Naive thymus-derived CD4-positive, alpha-beta T cell (primary cell): ENCODE measurements at regions not wholly inside any gene's neighbourhood (a gene's known extent, or its start where the extent isn't known, plus 50 kb on each side); places are given as distances from the start of the nearest gene placed in this dataset.

Experiments used
- ATAC-seq: fragments of 150-1000 bp; cut with Tn5 transposase; 2 replicates; pipeline ENCODE4 v1.10.0; 2021; ENCODE audit warnings: mild to moderate bottlenecking, moderate library complexity
- CTCF ChIA-PET: fragments of 350-600 bp; sonication (Branson Sonifier 250); formaldehyde crosslinking; loops from one replicate; lab custom pipeline; 2021; ENCODE audit warnings: antibody characterized with exemption; lab: Charles Lee
- POLR2A ChIA-PET: fragments of 350-600 bp; sonication (Branson Sonifier 250); formaldehyde crosslinking; loops from one replicate; lab custom pipeline; 2021; ENCODE audit warnings: antibody characterized with exemption, inconsistent platforms; lab: Charles Lee
- DNase-seq, 9 donors: peaks; one replicate each; pipeline versions ENCODE4 v3.0.0 to v3.0.0-alpha.2; 2020 to 2022; ENCODE audit warnings: mixed read lengths in 1 of 9
- H3K27ac ChIP-seq: one replicate; pipeline ENCODE4 v1.7.0; 2013; ENCODE audit warnings: mild to moderate bottlenecking, low read depth, low read length, moderate library complexity
- H3K27me3 ChIP-seq, 2 donors: one replicate each; pipeline ENCODE4 v1.7.0; 2013; ENCODE audit warnings: low read length in 2 of 2, mild to moderate bottlenecking in 2 of 2, moderate library complexity in 2 of 2; ENCODE audit not compliant: control insufficient read depth in 2 of 2, insufficient read depth in 2 of 2
- H3K36me3 ChIP-seq, 3 experiments: 1 replicate in 2 of 3; 2 replicates in 1 of 3; pipeline ENCODE4 v1.7.0; 2013; ENCODE audit warnings: low read length in 3 of 3, mild to moderate bottlenecking in 3 of 3, moderate library complexity in 1 of 3; ENCODE audit not compliant: insufficient read depth in 3 of 3, control insufficient read depth in 2 of 3
- H3K4me1 ChIP-seq, 2 donors: one replicate each; pipeline ENCODE4 v1.7.0; 2013; ENCODE audit warnings: low read length in 2 of 2, mild to moderate bottlenecking in 2 of 2, moderate library complexity in 1 of 2; ENCODE audit not compliant: control insufficient read depth in 2 of 2, insufficient read depth in 2 of 2
- H3K4me3 ChIP-seq: 2 replicates; pipeline ENCODE4 v1.7.0; 2013; ENCODE audit warnings: mild to moderate bottlenecking, low read length
- H3K9me3 ChIP-seq, 3 experiments: 1 replicate in 2 of 3; 2 replicates in 1 of 3; pipeline ENCODE4 v1.7.0; 2013; ENCODE audit warnings: low read length in 3 of 3; ENCODE audit not compliant: control insufficient read depth in 2 of 3
- H3K27ac Mint-ChIP-seq, 9 donors: one replicate each; pipeline ENCODE4 v1.8.0; 2020 to 2022; ENCODE audit warnings: mixed read lengths in 9 of 9, mild to moderate bottlenecking in 8 of 9, moderate library complexity in 5 of 9, inconsistent platforms in 2 of 9
- H3K27me3 Mint-ChIP-seq, 5 donors: one replicate each; pipeline ENCODE4 v1.8.0; 2021 to 2022; ENCODE audit warnings: mixed read lengths in 5 of 5, mild to moderate bottlenecking in 1 of 5
- H3K36me3 Mint-ChIP-seq, 5 donors: one replicate each; pipeline ENCODE4 v1.8.0; 2020 to 2022; ENCODE audit warnings: mixed read lengths in 5 of 5, mild to moderate bottlenecking in 3 of 5, inconsistent platforms in 1 of 5
- H3K4me1 Mint-ChIP-seq, 7 donors: one replicate each; pipeline ENCODE4 v1.8.0; 2020 to 2022; ENCODE audit warnings: mixed read lengths in 7 of 7, mild to moderate bottlenecking in 3 of 7, inconsistent platforms in 1 of 7
- H3K4me3 Mint-ChIP-seq, 10 donors: one replicate each; pipeline ENCODE4 v1.8.0; 2020 to 2022; ENCODE audit warnings: mild to moderate bottlenecking in 10 of 10, mixed read lengths in 10 of 10, moderate library complexity in 6 of 10, inconsistent platforms in 2 of 10
- H3K9me3 Mint-ChIP-seq, 11 donors: one replicate each; pipeline ENCODE4 v1.8.0; 2020 to 2022; ENCODE audit warnings: mixed read lengths in 11 of 11, mild to moderate bottlenecking in 4 of 11, inconsistent platforms in 1 of 11, moderate library complexity in 1 of 11
- intact Hi-C, 2 donors: fragments of 100-400 bp; cut with micrococcal nuclease; formaldehyde crosslinking; loops; one replicate each; pipeline ENCODE4 v1.15.1; 2023

GRCh38 chr12:4027412-4027811, 154.2 kb upstream of the PARP11 start:
- intact Hi-C loops, result no loop called here
- DNase-seq, result peak in 8 of 9 donors; percentile 64 to 76 (median 69)
- ChIA-PET POLR2A (interaction anchor here (1.0 to 3.3 kb wide), 9 partner anchors 37 to 249 kb away, joined by 3 to 14 read pairs (median 8); partner anchors contain the start of gene PARP11), CTCF (interaction anchor here (1.1 to 1.9 kb wide), 4 partner anchors 10 to 249 kb away, joined by 4 to 11 read pairs (median 6); no protein-coding TSS in a partner anchor)
- Mint-ChIP-seq H3K27me3 (peaks cover 0 to 7% (median 0%) of the 10 kb centered on the region in 5 donors), H3K27ac (peak overlapping the region; percentile 70 to 99 (median 93)), H3K36me3 (peaks cover 0 to 1% (median 0%) of the 10 kb centered on the region in 5 donors), H3K4me1 (peaks cover 26 to 66% (median 59%) of the 10 kb centered on the region in 7 donors), H3K4me3 (peak overlapping the region; percentile 74 to 90 (median 83)), H3K9me3 (no peaks in the 10 kb centered on the region)
- Histone ChIP-seq H3K4me3 (peak overlapping the region; percentile 63), H3K27ac (peak overlapping the region; percentile 68), H3K27me3 (no peaks in the 10 kb centered on the region), H3K36me3 (no peaks in the 10 kb centered on the region), H3K9me3 (no peaks in the 10 kb centered on the region), H3K4me1 (peaks cover 13 to 36% of the 10 kb centered on the region in 2 donors)
- peak; percentile 68 for ATAC-seq

DNA sequence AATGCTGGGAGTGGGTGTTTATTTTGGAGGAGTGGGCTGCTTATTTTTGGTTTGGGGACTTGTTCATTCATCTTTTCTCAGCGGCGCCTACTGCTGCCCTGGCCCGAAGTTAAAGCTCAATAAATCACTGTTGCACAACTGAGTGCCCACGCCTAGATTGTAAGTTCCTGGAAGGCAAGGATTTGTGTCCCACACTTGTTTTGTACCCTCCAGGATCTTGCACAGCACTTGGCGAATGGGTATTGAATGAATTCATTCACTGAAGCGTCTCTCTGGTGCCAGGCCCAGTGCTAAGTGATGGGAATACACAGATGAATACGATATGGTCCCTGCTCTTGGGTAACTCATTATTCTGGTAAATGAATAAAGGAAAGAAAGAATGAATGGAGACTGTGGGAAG, 153.3 kb upstream of the PARP11 start:
- Mint-ChIP-seq H3K36me3 (peaks cover 0 to 1% (median 0%) of the 10 kb centered on the region in 5 donors), H3K27me3 (no peaks in the 10 kb centered on the region), H3K27ac (peak overlapping the region in 8 of 9 donors; percentile 17 to 99 (median 84)), H3K9me3 (no peaks in the 10 kb centered on the region), H3K4me3 (peak overlapping the region in 4 of 10 donors; percentile 29 to 90 (median 86)), H3K4me1 (peaks cover 21 to 57% (median 50%) of the 10 kb centered on the region in 7 donors)
- POLR2A ChIA-PET, result interaction anchor here (0.6 to 3.3 kb wide), 4 partner anchors 16 to 53 kb away, joined by 4 to 11 read pairs (median 9); no protein-coding TSS in a partner anchor
- Histone ChIP-seq H3K36me3 (no peaks in the 10 kb centered on the region), H3K4me3 (no peak overlapping the region), H3K27me3 (no peaks in the 10 kb centered on the region), H3K27ac (no peak overlapping the region), H3K9me3 (no peaks in the 10 kb centered on the region), H3K4me1 (peaks cover 13 to 31% of the 10 kb centered on the region in 2 donors)
- no peak for ATAC-seq
- CTCF ChIA-PET, result interaction anchor here (1.1 kb wide), 1 partner anchor 64 kb away, joined by 4 read pairs; no protein-coding TSS in a partner anchor
- no peak for DNase-seq
- intact Hi-C loops, result no loop called here

GRCh38 chr12:4026020-4026358, 152.8 kb upstream of the PARP11 start:
- Histone ChIP-seq H3K4me3 (no peak overlapping the region), H3K4me1 (peaks cover 13 to 30% of the 10 kb centered on the region in 2 donors), H3K27me3 (no peaks in the 10 kb centered on the region), H3K9me3 (no peaks in the 10 kb centered on the region), H3K27ac (no peak overlapping the region), H3K36me3 (no peaks in the 10 kb centered on the region)
- Mint-ChIP-seq H3K4me3 (peak overlapping the region in 1 of 10 donors; percentile 90), H3K27ac (peak overlapping the region in 7 of 9 donors; percentile 17 to 99 (median 88)), H3K9me3 (no peaks in the 10 kb centered on the region), H3K4me1 (peaks cover 21 to 57% (median 50%) of the 10 kb centered on the region in 7 donors), H3K36me3 (peaks cover 0 to 1% (median 0%) of the 10 kb centered on the region in 5 donors), H3K27me3 (no peaks in the 10 kb centered on the region)
- ChIA-PET CTCF (no interaction called here), POLR2A (interaction anchor here (0.6 to 3.3 kb wide), 3 partner anchors 11 to 53 kb away, joined by 4 to 10 read pairs (median 4); no protein-coding TSS in a partner anchor)
- intact Hi-C loops, result no loop called here
- DNase-seq, result no peak
- ATAC-seq, result no peak

DNA sequence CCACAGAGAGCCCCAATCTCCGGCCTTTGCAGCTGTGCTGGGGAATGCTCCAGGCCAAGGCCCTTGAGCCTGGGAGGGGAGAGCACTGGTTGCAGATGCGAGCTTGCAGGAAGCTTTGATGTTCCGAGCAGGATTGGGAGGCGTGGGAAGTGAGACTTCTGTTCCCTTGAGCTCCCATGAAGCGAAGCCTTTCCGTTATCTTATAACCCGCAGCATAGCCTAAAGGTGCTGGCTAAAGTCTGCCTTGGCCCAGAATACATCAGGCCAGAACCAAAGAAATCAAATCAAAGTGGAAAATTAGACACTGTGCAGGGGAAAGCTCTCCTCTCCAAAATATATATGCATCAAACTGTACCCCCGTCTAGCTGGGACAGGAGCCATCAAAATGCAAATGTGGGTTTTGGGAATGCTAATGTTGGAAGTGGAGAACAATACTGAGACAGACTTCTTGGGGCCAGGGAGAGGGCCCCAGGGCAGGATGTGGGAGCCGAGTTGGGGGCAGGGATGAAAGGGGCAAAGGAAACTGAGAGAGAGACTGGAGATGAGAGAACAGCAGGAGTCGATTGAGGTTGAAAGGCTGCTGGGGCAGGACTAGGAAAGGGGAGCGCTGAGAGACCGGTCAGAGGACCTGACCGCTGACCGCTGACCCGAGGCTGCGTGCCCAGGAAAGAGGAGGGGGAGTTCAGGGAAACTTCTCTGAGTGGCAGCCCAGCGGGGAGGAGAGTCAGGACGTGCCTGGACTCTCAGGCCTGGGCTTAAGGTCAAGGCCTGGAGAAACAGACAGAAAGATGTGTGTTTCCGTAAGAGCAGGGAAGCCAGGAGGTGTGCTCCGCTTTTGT, 152.2 kb upstream of the PARP11 start:
- no peaks in the 10 kb centered on the region for H3K27me3 ChIP-seq
- H3K4me1 Mint-ChIP-seq, result peaks cover 18 to 52% (median 46%) of the 10 kb centered on the region in 7 donors
- peak overlapping the region in 6 of 10 donors; percentile 21 to 74 (median 45) for H3K4me3 Mint-ChIP-seq
- peaks cover 13 to 25% of the 10 kb centered on the region in 2 donors for H3K4me1 ChIP-seq
- no peaks in the 10 kb centered on the region for H3K27me3 Mint-ChIP-seq
- intact Hi-C loops, result no loop called here
- ATAC-seq, result no peak
- CTCF ChIA-PET, result no interaction called here
- no peaks in the 10 kb centered on the region for H3K36me3 ChIP-seq
- no peak for DNase-seq
- no peaks in the 10 kb centered on the region for H3K9me3 Mint-ChIP-seq
- H3K4me3 ChIP-seq, result no peak overlapping the region
- peaks cover 0 to 1% (median 0%) of the 10 kb centered on the region in 5 donors for H3K36me3 Mint-ChIP-seq
- peak overlapping the region in 8 of 9 donors; percentile 2 to 96 (median 86) for H3K27ac Mint-ChIP-seq
- POLR2A ChIA-PET, result interaction anchor here (0.6 to 3.3 kb wide), 3 partner anchors 12 to 52 kb away, joined by 4 to 10 read pairs (median 4); no protein-coding TSS in a partner anchor
- H3K9me3 ChIP-seq, result no peaks in the 10 kb centered on the region
- no peak overlapping the region for H3K27ac ChIP-seq

DNA sequence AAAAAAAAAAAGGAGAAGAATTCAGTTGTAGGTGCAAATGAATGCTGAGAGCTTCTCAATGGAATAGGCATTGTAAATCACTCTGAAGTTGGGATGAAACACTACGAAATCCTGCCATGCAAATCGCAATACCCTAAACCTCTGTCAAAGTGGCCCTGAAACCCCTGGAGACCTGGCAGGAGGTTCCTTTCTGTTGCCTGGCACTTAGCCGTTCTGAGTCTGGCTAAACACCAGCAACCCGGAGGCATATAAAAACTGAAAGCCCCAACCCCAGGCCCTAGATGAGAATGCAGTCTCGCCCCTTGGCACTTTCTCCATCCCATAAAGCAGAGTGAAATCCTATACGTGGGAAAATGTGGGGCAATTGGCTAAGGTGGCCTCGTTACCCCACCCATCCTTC, 151.5 kb upstream of the PARP11 start:
- Histone ChIP-seq H3K4me1 (peaks cover 13 to 23% of the 10 kb centered on the region in 2 donors), H3K4me3 (no peak overlapping the region), H3K27me3 (no peaks in the 10 kb centered on the region), H3K36me3 (no peaks in the 10 kb centered on the region), H3K27ac (no peak overlapping the region), H3K9me3 (no peaks in the 10 kb centered on the region)
- Mint-ChIP-seq H3K9me3 (no peaks in the 10 kb centered on the region), H3K4me3 (no peak overlapping the region), H3K27me3 (no peaks in the 10 kb centered on the region), H3K27ac (peak overlapping the region in 1 of 9 donors; percentile 92), H3K36me3 (peaks cover 0 to 1% (median 0%) of the 10 kb centered on the region in 5 donors), H3K4me1 (peaks cover 15 to 45% (median 39%) of the 10 kb centered on the region in 7 donors)
- ChIA-PET CTCF (no interaction called here), POLR2A (interaction anchor here (1.5 kb wide), 1 partner anchor 13 kb away, joined by 4 read pairs; no protein-coding TSS in a partner anchor)
- intact Hi-C loops, result no loop called here
- no peak for DNase-seq
- ATAC-seq, result no peak

DNA sequence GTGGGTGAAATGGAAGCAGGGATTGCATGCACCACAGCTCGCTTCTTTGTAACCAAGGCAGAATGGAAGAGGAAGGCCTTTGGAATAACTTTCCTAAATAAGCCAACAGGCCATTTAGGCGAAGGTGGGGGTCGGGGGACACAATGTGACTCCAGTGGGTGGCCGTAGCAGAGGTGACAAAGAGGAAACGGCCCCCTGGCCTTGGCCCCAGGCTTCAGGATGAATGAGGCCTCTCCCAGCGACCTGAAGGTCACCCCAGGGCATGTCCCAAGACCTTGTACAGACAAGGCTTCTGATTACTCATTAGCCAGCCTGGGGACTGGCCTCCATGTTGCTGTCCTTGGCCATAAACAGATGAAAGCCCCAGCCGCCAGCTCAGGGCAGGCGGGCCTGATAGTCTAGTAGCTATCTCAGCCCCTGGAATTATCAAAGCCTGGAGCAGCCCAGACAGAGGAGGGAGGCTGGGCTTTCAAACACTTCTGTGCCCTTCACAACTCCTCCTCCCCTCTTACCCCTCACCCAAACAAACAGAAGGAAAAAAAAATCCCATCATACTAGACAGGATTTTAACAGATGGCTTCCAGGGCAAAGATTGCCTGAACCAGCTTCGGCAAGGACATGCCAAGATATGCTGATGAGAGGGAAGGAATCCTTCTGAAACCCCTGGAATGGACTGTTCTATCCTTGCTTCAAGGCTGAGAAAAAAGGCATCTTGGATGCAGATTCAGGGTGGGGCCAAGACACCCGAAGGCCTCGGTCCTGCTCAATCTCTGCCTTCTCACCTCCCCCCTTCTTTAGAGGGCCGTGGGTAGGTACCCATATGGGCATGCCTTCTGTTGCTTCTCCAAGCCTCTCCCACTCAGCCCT, 142.3 kb upstream of the PARP11 start:
- ATAC-seq (no peak), DNase-seq (no peak)
- H3K27ac Mint-ChIP-seq, result no peak overlapping the region
- ChIA-PET POLR2A (interaction anchor here (1.3 kb wide), 1 partner anchor 90 kb away, joined by 4 read pairs; no protein-coding TSS in a partner anchor), CTCF (no interaction called here)
- Histone ChIP-seq H3K4me3 (no peak overlapping the region), H3K9me3 (no peaks in the 10 kb centered on the region), H3K27ac (no peak overlapping the region), H3K36me3 (no peaks in the 10 kb centered on the region), H3K27me3 (no peaks in the 10 kb centered on the region), H3K4me1 (no peaks in the 10 kb centered on the region)
- no peaks in the 10 kb centered on the region for H3K27me3 Mint-ChIP-seq
- no peak overlapping the region for H3K4me3 Mint-ChIP-seq
- H3K4me1 Mint-ChIP-seq, result no peaks in the 10 kb centered on the region
- H3K9me3 Mint-ChIP-seq, result no peaks in the 10 kb centered on the region
- no peaks in the 10 kb centered on the region for H3K36me3 Mint-ChIP-seq
- intact Hi-C loops, result no loop called here
